ENCODE measurements at regions not wholly inside any gene's neighbourhood (a gene's known extent, or its start where the extent isn't known, plus 50 kb on each side); places are given as distances from the start of the nearest gene placed in this dataset.

DNA sequence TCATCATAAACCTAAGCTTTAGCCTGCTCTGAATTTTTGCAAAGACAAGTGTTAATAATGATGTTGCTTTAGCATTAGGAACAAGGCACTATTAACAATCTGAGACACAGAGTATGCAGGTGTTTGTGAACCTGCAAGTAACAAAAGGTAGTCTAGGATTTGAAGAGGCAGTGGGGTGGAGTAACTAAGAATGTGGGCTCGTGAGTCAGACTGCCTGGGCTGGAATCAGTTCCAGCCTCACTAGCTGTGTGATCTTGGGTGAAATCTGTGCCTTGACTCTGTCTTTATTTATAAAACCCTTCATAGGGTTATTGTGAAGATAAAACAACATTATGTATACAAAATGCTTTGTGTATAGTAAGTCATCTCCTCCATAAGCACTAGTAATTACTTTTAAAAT lies 610.6 kb upstream of the CFAP20DC start:
- Mint-ChIP-seq H3K4me3 (no peak overlapping the region), H3K9me3 (peaks cover 3% of the 10 kb centered on the region; the same call in 1 of the 3 replicates), H3K27me3 (ENCODE audit: insufficient read depth, low read depth, poor library complexity) (no peaks in the 10 kb centered on the region), H3K27ac (no peak overlapping the region), H3K4me1 (peaks cover 12% of the 10 kb centered on the region), H3K36me3 (ENCODE audit: low read depth) (no peaks in the 10 kb centered on the region)
- no peaks in the 10 kb centered on the region for H3K27me3 ChIP-seq (ENCODE audit: insufficient read depth)
- H3K4me1 ChIP-seq (ENCODE audit: insufficient read depth): peaks cover 4% of the 10 kb centered on the region; the same call in 1 of the 2 replicates
- ATAC-seq (no peak), DNase-seq (ENCODE audit: low spot score) (no peak)
- H4K20me1 ChIP-seq (replicated peaks; ENCODE audit: insufficient read depth): no peaks in the 10 kb centered on the region
- no peaks in the 10 kb centered on the region for H3F3A ChIP-seq (replicated peaks; ENCODE audit: low read depth)
- H3K4me2 ChIP-seq: no peak overlapping the region
- H3K4me3 ChIP-seq: no peak overlapping the region
- H3K79me2 ChIP-seq (replicated peaks; ENCODE audit: insufficient read depth): no peaks in the 10 kb centered on the region
- no peaks in the 10 kb centered on the region for H3K36me3 ChIP-seq (ENCODE audit: insufficient read depth)
- H3K27ac ChIP-seq (ENCODE audit: low read depth): no peak overlapping the region
- TF ChIP-seq, protein P1, sequence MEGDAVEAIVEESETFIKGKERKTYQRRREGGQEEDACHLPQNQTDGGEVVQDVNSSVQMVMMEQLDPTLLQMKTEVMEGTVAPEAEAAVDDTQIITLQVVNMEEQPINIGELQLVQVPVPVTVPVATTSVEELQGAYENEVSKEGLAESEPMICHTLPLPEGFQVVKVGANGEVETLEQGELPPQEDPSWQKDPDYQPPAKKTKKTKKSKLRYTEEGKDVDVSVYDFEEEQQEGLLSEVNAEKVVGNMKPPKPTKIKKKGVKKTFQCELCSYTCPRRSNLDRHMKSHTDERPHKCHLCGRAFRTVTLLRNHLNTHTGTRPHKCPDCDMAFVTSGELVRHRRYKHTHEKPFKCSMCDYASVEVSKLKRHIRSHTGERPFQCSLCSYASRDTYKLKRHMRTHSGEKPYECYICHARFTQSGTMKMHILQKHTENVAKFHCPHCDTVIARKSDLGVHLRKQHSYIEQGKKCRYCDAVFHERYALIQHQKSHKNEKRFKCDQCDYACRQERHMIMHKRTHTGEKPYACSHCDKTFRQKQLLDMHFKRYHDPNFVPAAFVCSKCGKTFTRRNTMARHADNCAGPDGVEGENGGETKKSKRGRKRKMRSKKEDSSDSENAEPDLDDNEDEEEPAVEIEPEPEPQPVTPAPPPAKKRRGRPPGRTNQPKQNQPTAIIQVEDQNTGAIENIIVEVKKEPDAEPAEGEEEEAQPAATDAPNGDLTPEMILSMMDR (conservative IDR thresholded peaks at IDR 0.05; ENCODE audit: low read depth in 2 of 2): no peak
- TF ChIP-seq CREB1 (CRISPR knock-in tag; IDR thresholded peaks at IDR 0.05; ENCODE audit: low read depth) (no peak), POLR2AphosphoS5 (IDR thresholded peaks at IDR 0.05; ENCODE audit: low read depth) (no peak), STAT1 (IDR thresholded peaks at IDR 0.05; ENCODE audit: unreplicated experiment) (no peak), JUNB (IDR thresholded peaks at IDR 0.05; ENCODE audit: unreplicated experiment) (no peak), EZH2phosphoT487 (IDR thresholded peaks at IDR 0.05; ENCODE audit: unreplicated experiment) (no peak)
- peaks cover 5% of the 10 kb centered on the region; the same call in 1 of the 2 replicates for H3K9me2 ChIP-seq (ENCODE audit: insufficient read depth)
- no peak overlapping the region for H2AFZ ChIP-seq

DNA sequence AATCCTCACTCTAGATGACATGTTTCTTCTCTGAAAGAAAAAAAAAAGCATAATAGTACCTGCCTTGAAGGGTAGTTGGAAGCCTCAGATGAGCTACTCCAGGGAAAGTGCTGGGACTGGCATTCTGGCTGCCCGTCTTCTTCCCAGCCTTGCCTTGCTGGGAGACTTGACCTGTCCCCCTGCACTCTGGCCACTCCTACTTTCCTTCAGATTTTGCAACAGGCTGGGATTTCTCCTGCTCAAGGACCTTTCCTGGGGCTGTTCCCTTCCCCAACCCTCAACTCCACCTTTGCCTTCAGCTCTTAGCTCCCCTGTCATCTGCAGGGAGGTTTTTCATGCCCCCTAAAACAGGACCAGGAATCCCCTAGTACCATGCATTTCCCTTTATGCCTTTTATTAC lies 609.9 kb upstream of the CFAP20DC start:
- Histone ChIP-seq H3K4me1 (ENCODE audit: insufficient read depth) (peaks cover 4% of the 10 kb centered on the region; the same call in 1 of the 2 replicates), H3F3A (replicated peaks; ENCODE audit: low read depth) (no peaks in the 10 kb centered on the region), H3K27ac (ENCODE audit: low read depth) (no peak overlapping the region), H3K9me2 (ENCODE audit: insufficient read depth) (peaks cover 5% of the 10 kb centered on the region; the same call in 1 of the 2 replicates), H3K36me3 (ENCODE audit: insufficient read depth) (no peaks in the 10 kb centered on the region), H2AFZ (no peak overlapping the region), H4K20me1 (replicated peaks; ENCODE audit: insufficient read depth) (no peaks in the 10 kb centered on the region), H3K79me2 (replicated peaks; ENCODE audit: insufficient read depth) (no peaks in the 10 kb centered on the region), H3K4me3 (no peak overlapping the region), H3K4me2 (no peak overlapping the region), H3K27me3 (ENCODE audit: insufficient read depth) (no peaks in the 10 kb centered on the region)
- Mint-ChIP-seq H3K9me3 (peaks cover 3% of the 10 kb centered on the region; the same call in 1 of the 3 replicates), H3K4me1 (peaks cover 12% of the 10 kb centered on the region), H3K27ac (no peak overlapping the region), H3K36me3 (ENCODE audit: low read depth) (no peaks in the 10 kb centered on the region), H3K27me3 (ENCODE audit: insufficient read depth, low read depth, poor library complexity) (no peaks in the 10 kb centered on the region), H3K4me3 (no peak overlapping the region)
- DNase-seq (ENCODE audit: low spot score) (no peak), ATAC-seq (no peak)
- TF ChIP-seq, protein P2, sequence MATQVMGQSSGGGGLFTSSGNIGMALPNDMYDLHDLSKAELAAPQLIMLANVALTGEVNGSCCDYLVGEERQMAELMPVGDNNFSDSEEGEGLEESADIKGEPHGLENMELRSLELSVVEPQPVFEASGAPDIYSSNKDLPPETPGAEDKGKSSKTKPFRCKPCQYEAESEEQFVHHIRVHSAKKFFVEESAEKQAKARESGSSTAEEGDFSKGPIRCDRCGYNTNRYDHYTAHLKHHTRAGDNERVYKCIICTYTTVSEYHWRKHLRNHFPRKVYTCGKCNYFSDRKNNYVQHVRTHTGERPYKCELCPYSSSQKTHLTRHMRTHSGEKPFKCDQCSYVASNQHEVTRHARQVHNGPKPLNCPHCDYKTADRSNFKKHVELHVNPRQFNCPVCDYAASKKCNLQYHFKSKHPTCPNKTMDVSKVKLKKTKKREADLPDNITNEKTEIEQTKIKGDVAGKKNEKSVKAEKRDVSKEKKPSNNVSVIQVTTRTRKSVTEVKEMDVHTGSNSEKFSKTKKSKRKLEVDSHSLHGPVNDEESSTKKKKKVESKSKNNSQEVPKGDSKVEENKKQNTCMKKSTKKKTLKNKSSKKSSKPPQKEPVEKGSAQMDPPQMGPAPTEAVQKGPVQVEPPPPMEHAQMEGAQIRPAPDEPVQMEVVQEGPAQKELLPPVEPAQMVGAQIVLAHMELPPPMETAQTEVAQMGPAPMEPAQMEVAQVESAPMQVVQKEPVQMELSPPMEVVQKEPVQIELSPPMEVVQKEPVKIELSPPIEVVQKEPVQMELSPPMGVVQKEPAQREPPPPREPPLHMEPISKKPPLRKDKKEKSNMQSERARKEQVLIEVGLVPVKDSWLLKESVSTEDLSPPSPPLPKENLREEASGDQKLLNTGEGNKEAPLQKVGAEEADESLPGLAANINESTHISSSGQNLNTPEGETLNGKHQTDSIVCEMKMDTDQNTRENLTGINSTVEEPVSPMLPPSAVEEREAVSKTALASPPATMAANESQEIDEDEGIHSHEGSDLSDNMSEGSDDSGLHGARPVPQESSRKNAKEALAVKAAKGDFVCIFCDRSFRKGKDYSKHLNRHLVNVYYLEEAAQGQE (IDR thresholded peaks at IDR 0.05; ENCODE audit: unreplicated experiment): no peak
